WI38 (cell line): ENCODE measurements at regions not wholly inside any gene's neighbourhood (a gene's known extent, or its start where the extent isn't known, plus 50 kb on each side); places are given as distances from the start of the nearest gene placed in this dataset.

Source experiments
- H3K4me3 ChIP-seq: 2 replicates; pipeline ENCODE4 v1.5.1; 2011; ENCODE audit warnings: low read depth, mild to moderate bottlenecking, control low read depth, low read length
- CTCF ChIP-seq: IDR thresholded peaks from 2 replicates; pipeline ENCODE4 v1.5.1; 2012; ENCODE audit warnings: low read depth, mild to moderate bottlenecking, control low read depth, low read length

DNA sequence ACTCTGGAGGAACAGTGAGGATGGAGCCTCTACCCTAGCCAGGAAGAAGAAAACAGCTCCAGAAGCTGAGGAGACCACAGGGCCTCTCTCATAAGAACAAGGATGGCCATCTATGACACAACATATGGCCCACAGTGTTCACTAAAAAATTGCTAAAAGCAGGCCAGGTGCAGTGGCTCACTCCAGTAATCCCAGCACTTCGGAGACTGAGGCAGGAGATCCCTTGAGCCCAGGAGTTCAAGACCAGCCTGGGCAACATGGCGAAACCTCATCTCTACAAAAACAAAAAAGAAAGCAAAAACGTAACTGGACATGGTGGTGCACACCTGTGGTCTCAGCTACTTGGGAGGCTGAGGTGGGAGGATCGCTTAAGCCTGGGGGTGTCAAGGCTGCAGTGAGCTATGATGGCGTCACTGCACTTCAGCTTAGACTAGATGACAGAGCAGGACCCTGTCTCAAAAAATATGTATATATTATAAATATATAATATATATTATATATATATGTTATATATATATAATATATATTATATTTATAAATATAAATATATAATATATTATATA is 103.1 kb downstream of the TOMM20 start:
- H3K4me3 ChIP-seq: no peak overlapping the region
- no peak for TF ChIP-seq CTCF

- H3K4me3 ChIP-seq: no peak overlapping the region
- TF ChIP-seq CTCF: no peak
Observed at GRCh38 chr1:235024711-235025421, 103.8 kb downstream of the TOMM20 start.

GRCh38 chr1:235023711-235024439 is 104.8 kb downstream of the TOMM20 start:
- TF ChIP-seq CTCF: no peak
- no peak overlapping the region for H3K4me3 ChIP-seq

DNA sequence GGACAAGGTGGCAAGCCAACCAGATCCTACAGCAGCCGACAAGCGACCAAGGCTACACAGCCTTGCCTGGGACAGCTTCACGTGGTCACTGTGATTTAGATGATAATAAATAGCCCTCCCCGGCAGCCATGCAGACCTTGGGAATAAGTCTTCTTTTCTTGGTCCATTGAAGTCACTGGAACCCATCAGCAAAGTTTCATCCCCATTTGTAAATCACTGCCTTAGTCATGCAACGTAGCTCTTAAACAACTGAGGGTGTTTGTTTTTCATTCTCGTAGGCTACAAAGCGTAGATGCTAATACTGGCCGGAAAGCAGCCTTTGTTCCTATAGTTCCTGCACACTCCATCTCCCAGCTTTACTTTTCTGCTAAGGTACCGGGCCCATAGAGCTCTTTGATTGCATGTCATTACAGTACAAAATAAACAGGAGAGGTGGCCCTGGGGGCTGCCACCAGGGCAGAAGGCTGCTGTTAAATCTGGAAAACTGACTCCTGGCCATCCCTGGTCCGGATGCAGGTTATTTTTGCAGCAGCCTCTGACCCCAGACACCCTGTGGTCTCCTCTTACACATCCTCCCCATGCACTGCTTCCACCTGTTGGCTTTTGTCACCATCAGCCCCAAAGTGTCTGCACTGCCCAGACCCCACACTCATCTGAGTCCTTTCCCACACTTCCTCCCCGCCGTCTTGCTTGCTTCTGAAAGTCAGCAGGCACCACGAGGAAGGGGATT is 105.5 kb downstream of the TOMM20 start:
- no peak for TF ChIP-seq CTCF
- no peak overlapping the region for H3K4me3 ChIP-seq

- no peak overlapping the region for H3K4me3 ChIP-seq
- TF ChIP-seq CTCF: no peak
Observed at GRCh38 chr1:235022341-235022980, 106.2 kb downstream of the TOMM20 start.

DNA sequence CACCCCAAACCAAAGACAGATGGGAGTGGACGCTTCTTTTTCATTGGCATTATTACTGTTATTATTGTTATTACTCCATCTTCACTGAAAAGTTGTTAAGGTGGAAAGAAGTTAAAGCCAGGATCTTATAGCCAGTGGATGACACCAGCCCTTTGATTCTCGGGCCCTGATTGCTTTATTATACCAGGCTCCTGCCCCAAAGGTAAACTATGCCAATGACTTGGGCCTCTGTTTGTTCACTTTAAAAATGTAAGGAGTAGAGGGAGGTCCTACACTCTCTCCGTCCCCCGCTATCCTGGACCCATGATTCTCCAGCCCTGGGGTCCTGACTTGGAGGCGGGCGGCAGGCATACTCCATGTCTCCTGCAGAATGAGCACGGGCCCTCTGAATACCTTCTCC is 106.8 kb downstream of the TOMM20 start:
- no peak for TF ChIP-seq CTCF
- no peak overlapping the region for H3K4me3 ChIP-seq
